ENCODE measurements at regions not wholly inside any gene's neighbourhood (a gene's known extent, or its start where the extent isn't known, plus 50 kb on each side); places are given as distances from the start of the nearest gene placed in this dataset.

GRCh38 chr12:127179176-127179575 is 1087.8 kb upstream of the TMEM132C start:
- TF ChIP-seq EGR1 (IDR thresholded peaks at IDR 0.05) (no peak), EP300 (IDR thresholded peaks at IDR 0.05; ENCODE audit: borderline replicate concordance) (no peak), CREB1 (IDR thresholded peaks at IDR 0.05; ENCODE audit: low read depth) (no peak), RAD21 (IDR thresholded peaks at IDR 0.05; ENCODE audit: low read depth) (no peak), REST (IDR thresholded peaks at IDR 0.05; ENCODE audit: low read depth) (no peak), YY1 (IDR thresholded peaks at IDR 0.05; ENCODE audit: low read depth) (no peak), TEAD4 (IDR thresholded peaks at IDR 0.05) (no peak), FOXM1 (IDR thresholded peaks at IDR 0.05; ENCODE audit: borderline replicate concordance, low read depth) (no peak), CEBPB (IDR thresholded peaks at IDR 0.05) (no peak), TCF12 (IDR thresholded peaks at IDR 0.05; ENCODE audit: low read depth) (no peak), TAF1 (IDR thresholded peaks at IDR 0.05; ENCODE audit: low read depth) (no peak), USF1 (IDR thresholded peaks at IDR 0.05) (no peak), ZBTB7A (IDR thresholded peaks at IDR 0.05; ENCODE audit: low read depth) (no peak)
- TF ChIP-seq, protein P1, sequence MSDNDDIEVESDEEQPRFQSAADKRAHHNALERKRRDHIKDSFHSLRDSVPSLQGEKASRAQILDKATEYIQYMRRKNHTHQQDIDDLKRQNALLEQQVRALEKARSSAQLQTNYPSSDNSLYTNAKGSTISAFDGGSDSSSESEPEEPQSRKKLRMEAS (IDR thresholded peaks at IDR 0.05): no peak
